Pancreas (tissue), 10 donors: ENCODE measurements at regions not wholly inside any gene's neighbourhood (a gene's known extent, or its start where the extent isn't known, plus 50 kb on each side); places are given as distances from the start of the nearest gene placed in this dataset.
"Not testable (repeated sequence)": the region's sequence is repeated elsewhere in the genome, so short reads cannot be mapped to it uniquely, and the experiment has no call there.

ENCODE experiments used
- ATAC-seq, 4 donors: fragments of 200-7000 bp; cut with Tn5 transposase; one replicate each; pipeline versions ENCODE4 v1.8.0 to v1.9.1; 2020; ENCODE audit warnings: mild to moderate bottlenecking in 4 of 4, moderate library complexity in 4 of 4
- DNase-seq, 6 donors: peaks; one replicate each; pipeline ENCODE4 v3.0.0-alpha.2; 2020
- FAIRE-seq: peaks from 2 replicates; lab custom pipeline; 2012; peaks lifted over from hg19 to GRCh38; lab: Jason Lieb, UNC
- H3K27ac ChIP-seq, 4 donors: fragments of 200-600 bp; sonication (generic); 1 replicate in 3 of 4; 2 replicates in 1 of 4; pipeline versions ENCODE4 v1.5.0 to v1.8.0; 2020
- H3K27me3 ChIP-seq, 4 donors: fragments of 200-600 bp; one replicate each; pipeline ENCODE4 v1.8.0; 2021
- H3K36me3 ChIP-seq, 3 donors: fragments of 200-600 bp; sonication (generic) in 1 of 3; one replicate each; pipeline versions ENCODE4 v1.5.0 to v1.8.0; 2020 to 2021
- H3K4me1 ChIP-seq, 3 donors: fragments of 200-600 bp; one replicate each; pipeline ENCODE4 v1.8.0; 2021
- H3K4me3 ChIP-seq, 4 donors: fragments of 200-600 bp; sonication (generic) in 2 of 4; one replicate each; pipeline versions ENCODE4 v1.5.0 to v1.8.0; 2020 to 2021
- H3K9me3 ChIP-seq, 4 donors: fragments of 200-600 bp; one replicate each; pipeline ENCODE4 v1.8.0; 2021
- WGBS, 2 donors: extraction: QIAGEN DNeasy Blood & Tissue Kit; methylation state at CpG; one replicate each; pipeline ENCODE4 v1.1.7; 2013; 5-methylcytosine and 5-hydroxymethylcytosine counted together
- intact Hi-C, 3 donors: fragments of 100-400 bp; cut with DNase I; formaldehyde crosslinking; loops; one replicate each; pipeline versions ENCODE4 v1.11.1 to v1.14.2; 2022
- TF ChIP-seq, protein P1 (sequence below), 4 donors: fragments of 200-600 bp; sonication (generic) in 3 of 4; IDR thresholded peaks; one replicate each; pipeline versions ENCODE4 v1.5.0 to v1.8.0; 2021; ENCODE audit warnings: antibody characterized with exemption in 4 of 4
- donor health status: healthy with polysubstance abuse.
- donor health status: DM: no; HTN: no; CAD: no; lungs with moderate emphysema.
- donor health status: DM: no; HTN: no; CAD: no.
- donor health status: control.
- donor health status: control.
- donor health status: Bipolar disorder and iron deficiency.
- donor health status: DM: yes; HTN: yes; CAD: no.
- donor health status: DM: no; HTN: no; CAD: no.
- donor health status: DM: no; HTN: no; CAD: no.
- donor health status: DM: yes; HTN: yes; CAD: no.

DNA sequence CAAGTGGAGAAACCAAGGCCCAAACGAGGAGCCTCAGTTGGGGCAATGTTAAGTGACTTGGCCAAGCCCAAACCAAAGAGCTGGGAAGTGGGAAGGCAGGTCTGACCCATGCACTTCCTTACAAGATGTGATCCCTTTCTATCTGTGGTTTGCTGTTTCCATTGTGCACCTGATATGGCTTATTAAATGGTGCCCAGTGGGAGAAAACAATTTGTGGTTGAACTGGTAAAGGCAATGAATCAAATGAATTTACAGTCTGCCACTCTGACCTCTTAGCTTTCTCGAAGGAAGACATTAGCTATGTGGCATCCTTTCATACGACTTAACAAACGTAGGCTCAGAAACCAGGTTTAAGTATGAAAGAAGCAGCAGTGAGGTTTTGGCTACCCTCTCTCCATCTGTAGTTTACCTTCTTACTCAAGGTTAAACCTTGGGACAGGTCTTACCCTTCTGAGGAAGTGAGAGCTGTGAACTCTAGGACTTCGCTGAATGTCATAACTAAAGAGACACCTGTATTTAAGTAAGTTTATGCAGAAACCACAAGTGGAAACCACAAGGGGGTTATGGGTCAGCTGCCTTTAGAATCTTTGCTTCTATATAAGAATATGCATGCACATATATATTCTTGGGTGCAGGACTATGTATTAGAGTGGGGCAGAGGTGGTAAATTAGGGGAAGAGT is 100.5 kb upstream of the SPATA31D4 start:
- FAIRE-seq = no peak
- Histone ChIP-seq H3K27me3 (no peaks in the 10 kb centered on the region), H3K27ac (no peak overlapping the region), H3K9me3 (no peaks in the 10 kb centered on the region), H3K4me1 (no peaks in the 10 kb centered on the region), H3K36me3 (no peaks in the 10 kb centered on the region), H3K4me3 (no peak overlapping the region)
- WGBS, 2 donors = 78 to 80% methylated on average over 5 of the region's 5 CpGs
- TF ChIP-seq, protein P1, sequence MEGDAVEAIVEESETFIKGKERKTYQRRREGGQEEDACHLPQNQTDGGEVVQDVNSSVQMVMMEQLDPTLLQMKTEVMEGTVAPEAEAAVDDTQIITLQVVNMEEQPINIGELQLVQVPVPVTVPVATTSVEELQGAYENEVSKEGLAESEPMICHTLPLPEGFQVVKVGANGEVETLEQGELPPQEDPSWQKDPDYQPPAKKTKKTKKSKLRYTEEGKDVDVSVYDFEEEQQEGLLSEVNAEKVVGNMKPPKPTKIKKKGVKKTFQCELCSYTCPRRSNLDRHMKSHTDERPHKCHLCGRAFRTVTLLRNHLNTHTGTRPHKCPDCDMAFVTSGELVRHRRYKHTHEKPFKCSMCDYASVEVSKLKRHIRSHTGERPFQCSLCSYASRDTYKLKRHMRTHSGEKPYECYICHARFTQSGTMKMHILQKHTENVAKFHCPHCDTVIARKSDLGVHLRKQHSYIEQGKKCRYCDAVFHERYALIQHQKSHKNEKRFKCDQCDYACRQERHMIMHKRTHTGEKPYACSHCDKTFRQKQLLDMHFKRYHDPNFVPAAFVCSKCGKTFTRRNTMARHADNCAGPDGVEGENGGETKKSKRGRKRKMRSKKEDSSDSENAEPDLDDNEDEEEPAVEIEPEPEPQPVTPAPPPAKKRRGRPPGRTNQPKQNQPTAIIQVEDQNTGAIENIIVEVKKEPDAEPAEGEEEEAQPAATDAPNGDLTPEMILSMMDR (IDR thresholded peaks at IDR 0.05) = no peak
- no peak for DNase-seq
- intact Hi-C loops = no loop called here
- no peak for ATAC-seq

DNA sequence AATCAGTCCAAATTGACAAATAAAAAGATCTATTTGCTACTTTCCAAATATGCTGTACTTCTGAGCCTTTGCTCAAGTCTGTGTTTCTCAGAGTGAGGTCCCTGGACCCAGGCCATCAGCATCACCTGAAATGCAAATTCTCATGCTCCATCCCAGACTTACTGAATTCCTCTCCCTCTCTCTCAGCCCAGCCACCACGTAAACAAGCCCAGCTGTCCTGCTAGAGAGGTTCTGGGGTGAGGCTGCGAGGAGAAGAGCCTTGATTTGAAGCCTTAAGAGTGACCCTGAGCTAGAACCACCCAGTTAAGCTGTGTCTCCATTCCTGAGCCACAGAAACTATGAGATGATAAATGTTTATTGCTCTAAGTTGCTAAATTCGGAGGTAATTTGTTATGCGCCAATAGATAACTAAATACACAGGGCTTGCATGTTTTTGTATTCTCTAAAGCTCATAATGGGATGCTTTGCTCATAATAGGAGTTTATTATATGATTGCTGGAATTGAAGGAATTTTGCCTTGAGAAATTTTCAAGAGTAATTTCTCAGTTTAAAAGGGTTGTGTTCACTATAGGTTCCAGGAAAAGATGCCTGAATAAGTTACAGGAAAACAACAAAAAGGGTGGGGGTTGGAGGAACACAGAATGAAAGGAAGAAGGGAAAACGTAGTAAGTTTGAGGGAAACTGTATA is 98.9 kb upstream of the SPATA31D4 start:
- Histone ChIP-seq H3K27ac (no peak overlapping the region), H3K4me3 (no peak overlapping the region), H3K36me3 (no peaks in the 10 kb centered on the region), H3K27me3 (no peaks in the 10 kb centered on the region), H3K9me3 (no peaks in the 10 kb centered on the region), H3K4me1 (no peaks in the 10 kb centered on the region)
- intact Hi-C loops = no loop called here
- TF ChIP-seq, protein P1 (IDR thresholded peaks at IDR 0.05) = no peak
- DNase-seq (no peak), ATAC-seq (no peak), FAIRE-seq (no peak)
- 32 to 37% methylated on average over 5 of the region's 5 CpGs for WGBS, 2 donors

DNA sequence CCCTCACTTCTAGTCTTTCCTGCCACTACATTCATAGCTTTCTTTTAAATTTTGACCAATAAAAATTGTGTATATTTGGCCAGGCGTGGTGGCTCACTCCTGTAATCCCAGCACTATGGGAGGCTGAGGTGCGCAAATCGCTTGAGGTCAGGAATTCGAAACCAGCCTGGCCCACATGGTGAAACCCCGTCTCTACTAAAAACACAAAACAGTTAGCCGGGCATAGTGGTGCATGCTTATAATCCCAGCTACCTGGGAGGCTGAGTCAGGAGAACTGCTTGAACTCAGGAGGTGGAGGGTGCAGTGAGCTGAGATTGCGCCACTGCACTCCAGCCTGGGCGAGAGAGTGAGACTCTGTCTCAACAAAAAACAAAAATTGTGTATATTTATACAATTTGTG is 97.8 kb upstream of the SPATA31D4 start:
- DNase-seq, intact Hi-C loops, FAIRE-seq, ATAC-seq, H3K27me3 ChIP-seq, H3K4me3 ChIP-seq, H3K36me3 ChIP-seq, H3K27ac ChIP-seq, H3K4me1 ChIP-seq, H3K9me3 ChIP-seq: not testable (repeated sequence)
- WGBS, 2 donors = 92 to 93% methylated on average over 8 of the region's 8 CpGs

DNA sequence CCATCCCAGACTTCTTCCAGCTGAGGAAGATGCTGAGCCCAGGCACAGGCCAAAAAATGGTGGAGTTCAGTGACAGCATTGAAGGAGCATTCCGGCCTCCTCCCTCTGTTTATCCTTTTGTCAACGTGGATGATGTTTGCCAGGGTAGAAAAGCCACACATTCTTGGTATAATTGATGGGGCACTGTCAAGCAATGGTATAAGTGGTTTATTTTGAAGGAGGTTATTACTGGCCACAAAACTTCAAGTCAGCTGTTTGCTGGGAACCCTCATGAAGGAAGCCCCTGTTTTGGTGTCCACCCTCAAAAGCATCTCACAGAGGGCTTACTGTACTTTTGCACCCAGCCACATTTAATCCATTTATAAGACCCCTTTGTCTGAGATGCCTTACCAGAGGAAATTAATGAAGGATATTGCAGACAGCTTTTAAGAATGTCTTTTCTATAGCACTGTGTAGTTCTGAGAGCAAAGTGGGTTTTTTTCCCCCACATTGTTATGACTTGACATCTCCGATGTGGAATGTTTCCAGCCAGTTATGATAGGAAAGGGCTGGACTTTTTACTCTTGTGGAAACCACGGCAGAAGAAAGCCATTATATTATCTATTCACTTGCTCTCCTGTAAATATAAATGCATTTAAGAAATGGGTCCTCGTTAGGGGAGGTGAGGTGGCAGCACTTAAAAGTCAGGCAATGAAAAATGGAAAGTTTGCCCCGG is 95.5 kb upstream of the SPATA31D4 start:
- WGBS, 2 donors = 69 to 81% methylated on average over 6 of the region's 6 CpGs
- H3K36me3 ChIP-seq = no peaks in the 10 kb centered on the region
- no peaks in the 10 kb centered on the region for H3K27me3 ChIP-seq
- H3K9me3 ChIP-seq = no peaks in the 10 kb centered on the region
- H3K4me1 ChIP-seq = no peaks in the 10 kb centered on the region
- intact Hi-C loops = no loop called here
- ATAC-seq (no peak), DNase-seq (no peak), FAIRE-seq (no peak)
- no peak overlapping the region for H3K27ac ChIP-seq
- H3K4me3 ChIP-seq = no peak overlapping the region
- TF ChIP-seq, protein P1 (IDR thresholded peaks at IDR 0.05) = no peak

DNA sequence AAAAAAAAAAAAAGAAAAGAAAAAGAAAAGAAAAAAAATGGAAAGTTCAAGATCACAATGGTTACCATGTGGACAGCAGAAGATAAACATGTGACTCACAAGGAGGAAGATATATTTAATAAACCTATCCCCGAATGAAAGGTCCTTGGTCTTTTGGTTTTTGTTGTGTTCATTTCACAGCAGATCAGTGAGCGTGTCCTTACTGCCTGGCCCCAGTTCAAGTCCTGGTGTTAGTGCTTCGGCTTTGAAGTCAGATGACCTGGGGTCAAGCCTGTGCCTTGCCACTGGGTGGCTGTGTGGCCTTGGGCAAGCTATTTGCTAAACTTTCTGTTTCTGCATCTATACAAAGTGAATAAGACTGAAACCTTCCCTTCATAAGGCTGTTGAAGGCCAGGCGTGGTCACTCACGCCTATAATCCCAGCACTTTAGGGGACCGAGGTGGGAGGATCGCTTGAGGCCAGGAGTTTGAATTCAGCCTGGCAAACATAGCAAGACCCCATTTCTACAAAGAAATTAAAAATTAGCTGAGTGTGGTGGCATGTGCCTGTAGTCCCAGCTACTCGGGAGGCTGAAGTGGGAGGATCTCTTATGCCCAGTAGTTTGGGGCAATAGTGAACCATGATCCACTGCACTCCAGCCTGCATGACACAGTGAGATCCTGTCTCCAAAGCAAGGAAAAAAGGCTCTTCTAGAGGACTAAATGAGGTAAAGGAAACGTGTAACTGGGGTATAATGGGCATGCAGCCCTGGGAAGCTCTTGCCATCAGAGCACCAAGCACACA is 94.5 kb upstream of the SPATA31D4 start:
- no peak for ATAC-seq
- H3K9me3 ChIP-seq = no peaks in the 10 kb centered on the region
- no peak for DNase-seq
- no peaks in the 10 kb centered on the region for H3K27me3 ChIP-seq
- no peaks in the 10 kb centered on the region for H3K36me3 ChIP-seq
- no peak overlapping the region for H3K4me3 ChIP-seq
- no peak for FAIRE-seq
- TF ChIP-seq, protein P1 (IDR thresholded peaks at IDR 0.05) = no peak
- WGBS, 2 donors = 78 to 81% methylated on average over 9 of the region's 9 CpGs
- intact Hi-C loops = no loop called here
- no peaks in the 10 kb centered on the region for H3K4me1 ChIP-seq
- no peak overlapping the region for H3K27ac ChIP-seq
